ENCODE measurements at regions not wholly inside any gene's neighbourhood (a gene's known extent, or its start where the extent isn't known, plus 50 kb on each side); places are given as distances from the start of the nearest gene placed in this dataset.

GRCh38 chr2:88247531-88247930 is 77.4 kb downstream of the THNSL2 start:
- TF ChIP-seq CTCF (IDR thresholded peaks at IDR 0.05) (no peak), POLR2A (IDR thresholded peaks at IDR 0.05) (no peak)

Data from breast epithelium (tissue), 3 donors.